HG03460 (cell line): ENCODE measurements at regions not wholly inside any gene's neighbourhood (a gene's known extent, or its start where the extent isn't known, plus 50 kb on each side); places are given as distances from the start of the nearest gene placed in this dataset.
"Not testable (repeated sequence)": the region's sequence is repeated elsewhere in the genome, so short reads cannot be mapped to it uniquely, and the experiment has no call there.

Source experiments
- ATAC-seq: cut with Tn5 transposase; IDR thresholded peaks from one replicate; pipeline ENCODE4 v1.9.1; 2021; ENCODE audit not compliant: unreplicated experiment

DNA sequence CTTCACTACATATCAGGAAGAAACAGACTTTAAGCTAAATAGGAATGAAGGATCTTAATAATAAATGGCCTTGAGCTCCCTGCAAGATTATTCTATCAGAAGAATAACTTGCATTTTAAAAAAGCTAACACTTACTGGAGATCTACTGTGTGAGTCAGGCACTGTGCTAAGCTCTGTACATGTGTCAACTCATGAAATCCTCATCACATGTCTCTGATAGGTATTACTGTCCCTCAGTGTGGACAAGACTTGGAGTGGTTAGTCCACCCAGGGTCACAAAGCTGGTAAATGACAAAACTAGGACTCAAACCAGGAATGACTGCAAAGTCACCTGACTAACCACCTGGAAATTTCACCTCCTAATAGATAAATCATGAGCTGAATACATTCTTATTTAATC lies 57.1 kb upstream of the KCTD7 start:
- ATAC-seq, result no peak

DNA sequence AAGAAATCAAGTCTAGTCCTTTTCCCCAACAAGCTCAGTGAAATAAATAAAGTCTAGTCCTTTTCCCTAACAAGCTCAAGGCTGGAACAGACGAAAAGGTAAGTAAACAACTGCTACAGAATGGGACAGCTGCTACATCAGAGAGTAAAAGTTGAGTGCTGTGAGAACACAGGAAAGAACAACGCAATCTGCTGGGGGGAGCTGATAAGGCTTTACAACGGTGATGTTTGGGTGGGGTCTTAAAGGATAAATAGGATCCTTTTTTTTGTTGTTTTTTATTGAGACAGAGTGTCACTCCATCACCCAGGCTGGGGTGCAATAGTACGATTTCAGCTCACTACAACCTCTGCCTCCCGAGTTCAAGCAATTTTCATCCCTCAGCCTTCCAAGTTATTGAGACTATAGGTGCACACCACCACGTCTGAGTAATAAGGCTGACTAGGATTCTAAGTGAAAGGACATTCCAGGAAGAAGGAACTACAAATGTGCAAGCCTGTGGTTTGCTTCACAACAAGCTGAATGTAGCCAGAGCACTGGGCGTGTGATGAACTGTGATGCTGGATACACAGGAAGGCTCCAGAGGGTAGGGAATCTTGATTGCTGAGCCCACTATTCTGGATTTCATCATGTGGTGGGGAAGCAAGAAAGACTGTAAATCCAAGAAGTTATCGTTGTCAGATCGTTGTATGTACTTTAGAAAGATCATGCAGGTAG lies 54.7 kb upstream of the KCTD7 start:
- ATAC-seq, result not testable (repeated sequence)

DNA sequence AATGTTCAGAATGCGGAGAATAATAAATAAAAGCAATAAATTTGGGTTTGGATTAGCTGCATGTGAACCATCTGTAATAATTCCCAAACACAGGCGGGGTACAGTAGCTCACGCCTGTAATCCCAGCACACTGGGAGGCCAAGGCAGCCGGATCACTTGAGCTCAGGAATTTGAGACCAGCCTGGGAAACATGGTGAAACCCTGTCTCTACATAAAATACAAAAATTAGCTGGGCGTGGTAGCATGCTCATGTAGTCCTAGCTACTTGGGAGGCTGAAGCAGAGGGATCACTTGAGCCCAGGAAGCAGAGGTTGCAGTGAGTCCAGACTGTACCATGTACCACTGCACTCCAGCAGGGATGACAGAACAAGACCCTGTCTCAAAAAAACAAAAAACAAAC lies 53.9 kb upstream of the KCTD7 start:
- not testable (repeated sequence) for ATAC-seq

DNA sequence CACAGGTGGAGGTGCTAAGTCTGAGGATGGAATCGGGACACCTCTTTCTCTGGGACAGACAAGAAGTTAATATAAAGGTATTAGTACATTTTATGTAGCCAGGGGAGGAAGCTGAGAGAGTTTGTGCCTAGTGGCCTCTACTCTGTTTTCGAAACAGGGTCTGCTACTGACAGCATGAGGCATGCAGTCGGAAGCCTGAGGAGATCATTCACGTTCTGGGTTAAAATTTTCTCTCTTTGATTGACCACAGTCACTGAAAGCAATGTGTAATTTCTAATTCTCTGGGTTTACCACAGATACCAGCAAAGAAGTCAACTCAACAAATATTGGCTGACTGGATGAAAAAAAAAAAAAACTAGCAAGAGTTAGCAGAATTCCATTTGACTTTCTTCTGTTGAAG lies 53.3 kb upstream of the KCTD7 start:
- ATAC-seq, result no peak

DNA sequence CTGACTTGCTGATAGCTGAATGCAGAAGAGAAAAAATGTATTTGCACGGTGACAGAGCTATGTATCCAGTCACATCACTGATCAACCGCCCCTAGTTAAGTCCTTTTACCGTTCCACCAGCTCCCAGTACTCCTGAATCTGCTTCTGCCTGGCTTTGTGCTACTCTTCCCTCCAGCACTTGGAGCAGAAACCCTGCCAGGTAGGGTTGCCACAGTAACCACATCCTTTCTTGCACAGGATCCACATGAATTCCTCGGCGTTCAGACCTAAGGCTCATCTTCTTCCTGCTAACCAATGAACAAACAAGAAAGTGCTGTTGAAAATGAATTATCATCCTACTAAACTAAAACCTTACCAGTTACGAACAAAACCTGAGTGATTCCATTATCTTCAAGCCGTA lies 52.0 kb upstream of the KCTD7 start:
- no peak for ATAC-seq
